GM12878 (cell line): ENCODE measurements at regions not wholly inside any gene's neighbourhood (a gene's known extent, or its start where the extent isn't known, plus 50 kb on each side); places are given as distances from the start of the nearest gene placed in this dataset.

Source experiments
- ATAC-seq: fragments of 200-7000 bp; cut with Tn5 transposase; 3 replicates; pipeline ENCODE4 v1.9.1; 2020; ENCODE audit warnings: mild to moderate bottlenecking, moderate library complexity
- BruUV-seq: library from RNA; stranded (reverse); fragments of 400-500 nt; replicated peaks from 2 replicates; lab custom pipeline; 2021; lab: Mats Ljungman, UMichigan
- CTCF ChIA-PET: fragments of 300-600 bp; sonication (Branson Sonifier 250); formaldehyde crosslinking; extraction: SDS; loops from one replicate; lab custom pipeline; 2021; ENCODE audit warnings: inconsistent platforms; lab: Yijun Ruan, JAX
- POLR2A ChIA-PET: fragments of 350-600 bp; formaldehyde crosslinking; extraction: SDS; loops from one replicate; lab custom pipeline; 2021; ENCODE audit warnings: inconsistent platforms; lab: Charles Lee
- RAD21 ChIA-PET: fragments of 300-600 bp; sonication (Branson Sonifier 250); formaldehyde crosslinking; loops from one replicate; lab custom pipeline; 2023; ENCODE audit warnings: antibody characterized with exemption; ENCODE audit not compliant: unreplicated experiment; lab: Charles Lee
- SMC1A ChIA-PET: fragments of 300-600 bp; sonication (Branson Sonifier 250); formaldehyde crosslinking; loops from one replicate; lab custom pipeline; 2023; ENCODE audit not compliant: unreplicated experiment, uncharacterized antibody; lab: Charles Lee
- DNase-seq: peaks from one replicate; pipeline ENCODE4 v3.0.0-alpha.2; 2011; ENCODE audit warnings: low read depth, low spot score
- FAIRE-seq: peaks from 3 replicates; lab custom pipeline; 2011; peaks lifted over from hg19 to GRCh38; lab: Jason Lieb, UNC
- H2AFZ ChIP-seq: 2 replicates; pipeline ENCODE4 v1.6.0; 2011; ENCODE audit warnings: low read depth, low read length, control low read depth; ENCODE audit not compliant: control insufficient read depth
- H3K27ac ChIP-seq: 2 replicates; pipeline ENCODE4 v1.5.1; 2011; ENCODE audit warnings: control low read depth; ENCODE audit not compliant: control insufficient read depth, insufficient read depth
- H3K27me3 ChIP-seq, 2 experiments: replicated peaks in 1 of 2; 2 replicates each; pipeline versions ENCODE4 v1.6.0 to v1.6.1; 2011; ENCODE audit warnings: low read length in 1 of 2; ENCODE audit not compliant: control insufficient read depth in 2 of 2, insufficient read depth in 2 of 2
- H3K36me3 ChIP-seq, 2 experiments: 2 replicates each; pipeline ENCODE4 v1.5.1; 2011; ENCODE audit warnings: low read length in 1 of 2; ENCODE audit not compliant: control insufficient read depth in 2 of 2, insufficient read depth in 2 of 2
- H3K4me1 ChIP-seq: 2 replicates; pipeline ENCODE4 v1.6.1; 2011; ENCODE audit warnings: mild to moderate bottlenecking, low read length, moderate library complexity, mixed read lengths; ENCODE audit not compliant: control insufficient read depth, insufficient read depth
- H3K4me2 ChIP-seq: 2 replicates; pipeline ENCODE4 v1.6.0; 2011; ENCODE audit warnings: control low read depth; ENCODE audit not compliant: control insufficient read depth, insufficient read depth
- H3K4me3 ChIP-seq: fragments of 200-600 bp; sonication (generic); 2 replicates; pipeline ENCODE4 v1.5.1; 2016
- H3K79me2 ChIP-seq: 2 replicates; pipeline ENCODE4 v1.6.0; 2011; ENCODE audit warnings: low read length; ENCODE audit not compliant: control insufficient read depth, insufficient read depth
- H3K9ac ChIP-seq: 2 replicates; pipeline ENCODE4 v1.8.0; 2011; ENCODE audit warnings: low read length, control low read depth, mixed read lengths; ENCODE audit not compliant: control insufficient read depth, insufficient read depth
- H3K9me3 ChIP-seq: replicated peaks from 3 replicates; pipeline ENCODE4 v1.5.1; 2011; ENCODE audit warnings: mild to moderate bottlenecking, low read length; ENCODE audit not compliant: control insufficient read depth, insufficient read depth
- H4K20me1 ChIP-seq: 2 replicates; pipeline ENCODE4 v1.6.0; 2011; ENCODE audit not compliant: control insufficient read depth, insufficient read depth
- BHLHE40 ChIP-seq, 2 experiments: fragments of 450-650 bp in 1 of 2; IDR thresholded peaks; 2 replicates each; pipeline ENCODE4 v1.6.1; 2011 to 2017; ENCODE audit warnings: low read depth in 2 of 2, borderline replicate concordance in 1 of 2, improper control_type of control experiment in 1 of 2, low read length in 1 of 2, mild to moderate bottlenecking in 1 of 2
- EED ChIP-seq: sonication (generic); IDR thresholded peaks from 2 replicates; pipeline ENCODE4 v1.6.1; 2016; ENCODE audit warnings: antibody characterized with exemption, low read depth
- EGR1 ChIP-seq, 2 experiments: IDR thresholded peaks; 1 replicate in 1 of 2; 2 replicates in 1 of 2; pipeline ENCODE4 v1.6.1; 2011 to 2012; ENCODE audit warnings: low read depth in 2 of 2, low read length in 2 of 2, borderline replicate concordance in 1 of 2, mild to moderate bottlenecking in 1 of 2, moderate library complexity in 1 of 2
- NBN ChIP-seq: fragments of 450-650 bp; IDR thresholded peaks from 2 replicates; pipeline ENCODE4 v1.6.1; 2016
- PAX8 ChIP-seq: fragments of 450-650 bp; IDR thresholded peaks from 2 replicates; pipeline ENCODE4 v1.6.1; 2017; ENCODE audit warnings: mild to moderate bottlenecking, moderate library complexity
- RUNX3 ChIP-seq: IDR thresholded peaks from 2 replicates; pipeline ENCODE4 v1.6.1; 2012; ENCODE audit warnings: low read length, inconsistent platforms
- ZBTB40 ChIP-seq: fragments of 450-650 bp; IDR thresholded peaks from 2 replicates; pipeline ENCODE4 v1.6.1; 2016; ENCODE audit warnings: mild to moderate bottlenecking, moderate library complexity, borderline replicate concordance
- WGBS: methylation state at CpG from one replicate; pipeline ENCODE4 v1.1.6; 2016; ENCODE audit warnings: low lambda C conversion rate; ENCODE audit not compliant: insufficient replicate concordance, insufficient coverage; ENCODE audit errors: missing lambda C conversion rate; 5-methylcytosine and 5-hydroxymethylcytosine counted together
- in situ Hi-C: fragments of 300-500 bp; cut with MboI; formaldehyde crosslinking; loops from 9 replicates; pipeline ENCODE4 v1.14.3; 2018; ENCODE audit warnings: mixed read lengths
- intact Hi-C: fragments of 100-400 bp; cut with micrococcal nuclease; formaldehyde crosslinking; loops from one replicate; pipeline ENCODE4 v1.14.2; 2022; ENCODE audit not compliant: unreplicated experiment
- TF ChIP-seq, protein P1 (sequence below): IDR thresholded peaks from 2 replicates; pipeline ENCODE4 v1.6.1; 2011; ENCODE audit warnings: low read depth, low read length, improper control_type of control experiment, borderline replicate concordance

DNA sequence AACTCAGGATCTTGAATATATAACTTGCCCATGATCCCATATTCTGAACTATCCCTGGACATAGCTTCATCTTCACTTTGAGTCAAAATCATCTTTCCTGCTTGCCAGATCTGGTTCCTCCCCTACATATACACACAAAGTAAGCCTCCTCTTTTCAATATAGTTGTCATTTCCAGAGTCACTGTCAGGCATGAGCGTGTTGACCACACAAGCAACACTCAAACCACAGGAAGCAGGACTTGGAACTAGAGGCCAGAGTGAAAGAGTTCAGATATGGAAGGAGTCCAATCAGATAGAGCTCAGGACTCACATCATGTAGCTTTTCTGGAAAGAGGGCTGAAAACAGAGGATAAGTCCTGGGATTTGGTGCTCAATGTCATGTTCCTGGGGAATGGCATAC, 1140.6 kb downstream of the BCL11B start:
- FAIRE-seq = no peak
- intact Hi-C loops (no loop called here), in situ Hi-C loops (loop anchor here (25.0 kb wide), 1 partner anchor 1131 kb away; the partner anchor contains the start of gene BCL11B)
- Histone ChIP-seq H3K27me3 (no peaks in the 10 kb centered on the region), H3K79me2 (no peaks in the 10 kb centered on the region), H3K4me3 (no peak overlapping the region), H3K9ac (no peak overlapping the region), H3K4me1 (no peaks in the 10 kb centered on the region; the same call in 1 of the 2 replicates), H4K20me1 (no peaks in the 10 kb centered on the region), H3K4me2 (no peak overlapping the region), H3K27ac (no peak overlapping the region), H3K9me3 (no peaks in the 10 kb centered on the region; the same call in 2 of the 3 replicates), H3K36me3 (no peaks in the 10 kb centered on the region), H2AFZ (no peak overlapping the region)
- RAD21 ChIA-PET = interaction anchor here (1.0 to 1.5 kb wide), 2 partner anchors 11 to 19 kb away, joined by 3 read pairs; no protein-coding TSS in a partner anchor
- SMC1A ChIA-PET = interaction anchor here (0.7 to 3.4 kb wide), 7 partner anchors 9 to 96 kb away, joined by 3 to 15 read pairs (median 3); no protein-coding TSS in a partner anchor
- no TSS peak for BruUV-seq
- CTCF ChIA-PET = interaction anchor here (1.1 kb wide), 1 partner anchor 19 kb away, joined by 3 read pairs; no protein-coding TSS in a partner anchor
- TF ChIP-seq EED (peak; percentile 53; the same call in 1 of the 2 replicates), BHLHE40 (IDR thresholded peaks at IDR 0.05; ENCODE audit: borderline replicate concordance in 1 of 2, low read depth in 2 of 2, low read length in 1 of 2) (no peak), RUNX3 (peak; percentile 65; the same call in 1 of the 2 replicates)
- TF ChIP-seq, protein P1, sequence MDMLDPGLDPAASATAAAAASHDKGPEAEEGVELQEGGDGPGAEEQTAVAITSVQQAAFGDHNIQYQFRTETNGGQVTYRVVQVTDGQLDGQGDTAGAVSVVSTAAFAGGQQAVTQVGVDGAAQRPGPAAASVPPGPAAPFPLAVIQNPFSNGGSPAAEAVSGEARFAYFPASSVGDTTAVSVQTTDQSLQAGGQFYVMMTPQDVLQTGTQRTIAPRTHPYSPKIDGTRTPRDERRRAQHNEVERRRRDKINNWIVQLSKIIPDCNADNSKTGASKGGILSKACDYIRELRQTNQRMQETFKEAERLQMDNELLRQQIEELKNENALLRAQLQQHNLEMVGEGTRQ = no peak
- ATAC-seq = peak; percentile 36; the same call in 2 of the 3 replicates
- POLR2A ChIA-PET = interaction anchor here (1.6 kb wide), 1 partner anchor 10 kb away, joined by 3 read pairs; no protein-coding TSS in a partner anchor
- WGBS = 0% methylated on average over 1 of the region's 1 CpG
- no peak for DNase-seq

GRCh38 chr14:98133806-98134205, 1138.2 kb downstream of the BCL11B start:
- H3K9me3 ChIP-seq = no peaks in the 10 kb centered on the region; the same call in 2 of the 3 replicates
- SMC1A ChIA-PET = interaction anchor here (0.6 to 18.4 kb wide), 7 partner anchors 8 to 1142 kb away, joined by 3 to 296 read pairs (median 3); no protein-coding TSS in a partner anchor
- no peak for TF ChIP-seq NBN
- TF ChIP-seq EGR1 (IDR thresholded peaks at IDR 0.05; ENCODE audit: borderline replicate concordance in 1 of 2, low read depth in 2 of 2, low read length in 2 of 2) = no peak
- TF ChIP-seq PAX8 = no peak
- TF ChIP-seq ZBTB40 = no peak
- no peaks in the 10 kb centered on the region; the same call in 1 of the 2 replicates for H3K4me1 ChIP-seq
- no peak overlapping the region for H3K9ac ChIP-seq
- no peaks in the 10 kb centered on the region for H3K36me3 ChIP-seq
- H3K79me2 ChIP-seq = no peaks in the 10 kb centered on the region
- POLR2A ChIA-PET = no interaction called here
- intact Hi-C loops = no loop called here
- no peak overlapping the region for H3K4me3 ChIP-seq
- no peak overlapping the region for H3K27ac ChIP-seq
- 39% methylated on average over 4 of the region's 4 CpGs for whole genome bisulfite sequencing
- H2AFZ ChIP-seq = no peak overlapping the region
- BruUV-seq = no TSS peak
- in situ Hi-C loops = loop anchor here (25.0 kb wide), 1 partner anchor 1128 kb away; the partner anchor contains the start of gene BCL11B
- no peaks in the 10 kb centered on the region for H4K20me1 ChIP-seq
- no peak for FAIRE-seq
- DNase-seq = no peak
- H3K27me3 ChIP-seq = no peaks in the 10 kb centered on the region
- CTCF ChIA-PET = interaction anchor here (1.0 to 9.4 kb wide), 2 partner anchors 12 to 1132 kb away, joined by 3 to 83 read pairs; no protein-coding TSS in a partner anchor
- RAD21 ChIA-PET = interaction anchor here (0.6 to 1.5 kb wide), 5 partner anchors 13 to 76 kb away, joined by 3 to 4 read pairs (median 3); no protein-coding TSS in a partner anchor
- no peak overlapping the region for H3K4me2 ChIP-seq
- no peak for ATAC-seq
